Fibroblast of skin of back (primary cell): ENCODE measurements at regions not wholly inside any gene's neighbourhood (a gene's known extent, or its start where the extent isn't known, plus 50 kb on each side); places are given as distances from the start of the nearest gene placed in this dataset.
"Not testable (repeated sequence)": the region's sequence is repeated elsewhere in the genome, so short reads cannot be mapped to it uniquely, and the experiment has no call there.

Experiments used
- DNase-seq: peaks from one replicate; pipeline ENCODE4 v3.0.0-alpha.2; 2013

DNA sequence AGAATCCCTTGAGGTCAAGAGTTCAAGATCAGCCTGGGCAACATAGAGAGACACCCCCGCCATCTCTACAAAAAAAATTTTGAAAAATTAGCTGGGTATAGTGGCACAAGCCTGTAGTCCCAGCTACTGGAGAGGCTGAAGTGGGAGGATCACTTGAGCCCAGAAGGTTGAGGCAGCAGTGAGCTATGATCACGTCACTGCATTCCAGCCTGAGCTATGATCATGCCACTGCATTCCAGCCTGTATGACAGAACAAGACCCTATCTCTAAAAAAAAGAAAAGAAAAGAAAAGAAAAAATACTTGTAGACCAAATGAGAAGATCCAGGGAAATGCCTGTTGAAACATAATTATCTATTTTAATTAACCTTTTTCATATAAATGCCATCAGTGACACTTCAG lies 93.8 kb upstream of the MDM1 start:
- peak; percentile 94 for DNase-seq

DNA sequence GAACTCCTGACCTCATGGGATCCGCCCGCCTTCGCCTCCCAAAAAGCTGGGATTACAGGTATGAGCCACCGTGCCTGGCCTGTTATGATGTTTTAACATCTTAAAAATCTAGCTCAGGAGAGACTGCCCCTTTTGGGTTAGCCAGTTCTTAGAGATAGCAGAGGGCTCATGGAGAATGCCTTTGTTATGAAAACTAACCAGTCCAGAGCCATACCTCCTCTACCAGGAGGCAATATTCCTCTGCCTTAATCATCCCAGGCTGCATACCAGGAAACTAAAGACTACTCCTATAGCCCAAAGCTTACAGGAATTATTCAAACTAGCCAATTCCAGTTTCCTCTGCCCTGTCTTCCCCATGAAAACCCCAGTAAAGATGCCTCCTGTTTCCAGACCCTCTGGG lies 96.0 kb upstream of the MDM1 start:
- peak; percentile 63 for DNase-seq

GRCh38 chr12:68428724-68429501 lies 96.8 kb upstream of the MDM1 start:
- peak; percentile 76 for DNase-seq

DNA sequence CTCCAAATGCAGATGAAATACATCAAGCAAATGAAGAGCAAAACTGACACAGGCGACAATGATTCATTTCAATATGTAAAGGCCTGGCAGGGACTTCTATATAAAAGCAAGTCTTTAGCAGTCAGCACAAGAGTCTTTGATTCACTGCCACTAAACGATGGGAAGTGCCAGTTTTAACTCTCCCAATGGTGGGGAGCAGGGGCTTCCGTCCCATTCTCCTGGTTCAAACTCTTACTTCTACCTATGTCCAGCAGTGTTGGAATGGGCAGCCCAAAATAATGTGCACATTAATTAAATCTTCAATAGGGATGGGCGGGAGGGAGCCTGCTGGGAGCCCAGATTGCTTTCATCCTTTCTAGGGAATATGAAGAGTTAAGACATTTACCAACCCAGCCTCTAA lies 97.5 kb upstream of the MDM1 start:
- DNase-seq, result no peak

GRCh38 chr12:68431786-68432185 lies 99.6 kb upstream of the MDM1 start:
- no peak for DNase-seq

DNA sequence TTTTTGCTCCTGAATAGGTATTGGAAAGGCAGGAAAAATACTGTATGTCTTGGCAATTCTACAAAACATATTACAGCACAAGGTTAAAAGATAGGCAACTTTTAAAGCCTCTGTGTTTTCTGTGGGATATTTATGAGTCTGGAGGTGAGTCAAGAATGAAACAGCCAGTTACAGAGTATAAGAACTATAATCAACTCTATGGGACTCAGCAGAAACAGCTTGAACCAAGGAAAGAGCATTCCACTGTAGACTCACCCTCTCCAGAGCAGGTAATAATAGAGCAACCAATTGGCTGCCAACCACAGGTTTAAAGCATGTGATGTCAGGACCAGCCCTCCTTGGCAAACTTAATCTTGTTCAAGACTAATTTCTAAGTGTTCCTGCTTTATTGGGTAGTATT lies 100.5 kb upstream of the MDM1 start:
- no peak for DNase-seq

- no peak for DNase-seq
These were observed 102.5 kb upstream of the MDM1 start for GRCh38 chr12:68434391-68435298.

DNA sequence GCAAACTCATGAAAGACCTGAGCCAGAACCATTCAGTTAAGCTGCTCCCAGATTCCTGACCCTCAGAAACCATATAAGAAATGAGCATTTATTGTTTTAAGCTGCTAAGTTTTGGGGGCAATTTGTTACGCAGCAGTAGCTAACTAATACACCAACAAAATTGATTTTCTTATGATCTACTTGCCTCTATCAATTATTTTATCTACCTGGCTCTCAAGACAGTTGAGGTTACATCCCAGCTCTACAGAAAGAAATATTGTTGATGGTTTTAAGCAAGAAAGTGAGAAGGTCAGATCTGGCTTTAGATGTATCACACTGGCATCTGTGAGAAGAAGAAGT lies 103.1 kb upstream of the MDM1 start:
- DNase-seq, result no peak

DNA sequence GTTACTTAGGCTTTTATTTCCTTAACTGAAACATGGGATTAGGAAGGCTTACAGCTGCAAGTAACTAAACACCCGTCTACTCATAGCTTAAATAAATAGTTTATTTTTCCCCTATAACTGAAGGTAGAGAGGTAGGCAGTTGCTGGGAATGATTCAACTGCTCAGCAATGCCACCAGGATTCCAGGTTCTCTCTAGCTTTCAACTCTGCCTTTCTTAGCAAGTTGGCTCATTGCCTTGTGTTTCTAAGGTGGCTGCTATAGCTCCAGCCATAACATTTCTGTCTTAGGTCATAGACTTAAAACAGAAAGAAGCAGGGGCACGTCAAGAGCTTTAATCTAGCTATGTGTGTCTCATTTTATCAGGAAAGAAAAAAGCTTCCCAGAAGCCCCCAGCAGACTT lies 103.7 kb upstream of the MDM1 start:
- no peak for DNase-seq

DNA sequence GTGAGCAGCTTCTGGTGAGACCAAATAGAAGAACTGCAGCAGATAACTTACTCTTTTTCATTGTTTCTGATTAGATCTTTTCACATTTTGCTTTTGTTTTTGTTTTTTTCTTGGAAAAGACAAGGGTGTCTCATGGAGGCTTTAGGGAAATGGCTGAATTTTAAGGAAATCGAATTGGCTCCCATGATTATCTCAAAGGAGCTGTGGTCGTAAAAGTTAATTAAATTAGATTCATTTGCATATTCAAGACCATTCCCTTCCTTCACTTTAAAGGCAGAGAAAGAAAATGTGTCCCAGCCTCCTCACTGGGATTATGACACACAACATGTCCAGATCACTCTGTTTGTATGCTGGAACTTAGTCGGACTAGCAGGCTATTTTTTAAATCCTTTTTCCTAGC lies 106.4 kb upstream of the MDM1 start:
- no peak for DNase-seq

DNA sequence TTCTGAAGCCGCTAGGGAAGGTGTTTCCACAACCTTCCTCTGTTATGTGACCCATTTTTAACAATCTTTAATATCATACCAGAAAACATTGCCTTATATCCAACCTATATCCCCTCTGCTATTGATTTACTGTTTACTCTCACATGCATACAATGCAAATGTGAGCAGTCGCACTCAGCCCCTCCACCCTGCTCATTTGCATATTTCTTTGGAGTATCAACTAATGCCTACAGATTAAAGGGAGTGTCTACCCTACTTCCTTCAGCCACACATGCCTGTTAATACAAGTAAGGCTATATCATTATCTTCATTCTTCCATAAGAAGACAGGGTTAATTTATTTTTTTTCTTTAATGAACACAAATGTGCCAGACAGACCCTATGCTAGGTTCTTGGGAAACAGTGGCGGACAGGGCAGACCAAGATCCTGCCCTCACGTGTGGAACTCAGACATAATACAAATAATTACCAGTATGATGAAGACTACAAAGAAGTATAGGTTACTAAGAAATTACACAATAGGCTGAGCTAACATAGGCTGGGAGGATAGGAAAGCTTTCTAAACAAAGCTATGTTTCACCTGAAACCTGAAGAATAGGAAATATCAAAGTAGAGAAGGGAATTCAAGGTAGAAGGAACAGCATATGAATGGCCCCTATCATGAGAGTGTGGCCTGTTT lies 107.3 kb upstream of the MDM1 start:
- DNase-seq, result no peak

DNA sequence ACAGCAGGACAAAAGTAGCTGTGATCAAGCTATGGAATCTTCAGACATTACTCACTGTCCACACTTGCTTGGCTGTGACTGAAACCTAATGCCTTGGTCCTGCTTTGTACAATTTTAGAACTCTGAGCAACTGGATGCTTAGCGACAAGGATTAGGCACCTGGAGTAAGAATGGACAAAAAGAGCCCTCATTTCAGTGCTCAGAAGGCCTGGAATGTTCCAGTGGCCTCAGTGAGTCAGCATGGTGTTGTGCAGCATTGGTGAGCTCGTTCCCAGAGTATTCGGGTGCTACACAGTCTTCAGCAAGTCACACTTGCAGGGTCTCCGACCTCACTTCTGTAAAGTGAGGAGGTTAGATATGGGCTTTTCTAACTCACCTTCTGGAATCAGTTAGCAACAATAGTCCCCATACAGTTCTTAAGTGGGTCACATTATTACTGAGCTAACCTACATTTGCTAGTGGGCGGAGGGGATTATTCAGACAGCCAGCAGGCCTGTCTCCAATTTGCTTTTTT lies 108.0 kb upstream of the MDM1 start:
- DNase-seq, result peak; percentile 80

- DNase-seq, result no peak
These were observed 109.0 kb upstream of the MDM1 start for GRCh38 chr12:68441167-68441566.

DNA sequence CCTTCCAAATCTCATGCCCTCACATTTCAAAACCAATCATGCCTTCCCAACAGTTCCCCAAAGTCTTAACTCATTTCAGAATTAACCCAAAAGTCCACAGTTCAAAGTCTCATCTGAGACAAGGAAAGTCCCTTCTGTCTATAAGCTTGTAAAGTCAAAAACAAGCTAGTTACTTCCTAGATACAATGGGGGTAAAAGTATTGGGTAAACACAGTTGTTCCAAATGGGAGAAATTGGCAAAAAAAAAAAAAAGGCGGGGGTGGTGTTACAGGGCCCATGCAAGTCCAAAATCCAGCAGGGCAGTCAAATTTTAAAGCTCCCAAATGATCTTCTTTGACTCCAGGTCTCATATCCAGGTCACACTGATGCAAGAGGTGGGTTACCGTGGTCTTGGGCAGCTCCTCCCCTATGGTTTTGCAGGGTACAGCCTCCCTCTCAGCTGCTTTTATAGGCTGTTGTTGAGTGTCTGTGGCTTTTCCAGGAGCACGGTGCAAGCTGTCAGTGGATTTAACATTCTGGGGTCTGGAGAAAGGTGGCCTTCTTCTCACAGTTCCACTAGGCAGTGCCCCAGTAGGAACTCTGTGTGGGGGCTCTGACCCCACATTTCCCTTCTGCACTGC lies 110.3 kb upstream of the MDM1 start:
- not testable (repeated sequence) for DNase-seq

DNA sequence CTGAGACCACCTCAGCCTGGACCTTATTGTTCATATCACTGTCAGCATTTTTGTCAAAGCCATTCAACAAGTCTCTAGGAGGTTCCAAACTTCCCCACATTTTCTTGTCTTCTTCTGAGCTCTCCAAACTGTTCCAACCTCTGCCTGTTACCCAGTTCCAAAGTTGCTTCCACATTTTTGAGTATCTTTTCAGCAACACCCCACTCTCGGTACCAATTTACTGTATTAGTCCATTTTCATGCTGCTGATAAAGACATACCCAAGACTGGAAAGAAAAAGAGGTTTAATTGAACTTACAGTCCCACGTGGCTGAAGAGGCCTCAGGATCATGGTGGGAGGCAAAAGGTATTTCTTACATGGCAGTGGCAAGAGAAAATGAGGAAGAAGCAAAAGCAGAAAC lies 111.5 kb upstream of the MDM1 start:
- DNase-seq, result not testable (repeated sequence)

GRCh38 chr12:68445824-68446223 lies 113.7 kb upstream of the MDM1 start:
- no peak for DNase-seq

DNA sequence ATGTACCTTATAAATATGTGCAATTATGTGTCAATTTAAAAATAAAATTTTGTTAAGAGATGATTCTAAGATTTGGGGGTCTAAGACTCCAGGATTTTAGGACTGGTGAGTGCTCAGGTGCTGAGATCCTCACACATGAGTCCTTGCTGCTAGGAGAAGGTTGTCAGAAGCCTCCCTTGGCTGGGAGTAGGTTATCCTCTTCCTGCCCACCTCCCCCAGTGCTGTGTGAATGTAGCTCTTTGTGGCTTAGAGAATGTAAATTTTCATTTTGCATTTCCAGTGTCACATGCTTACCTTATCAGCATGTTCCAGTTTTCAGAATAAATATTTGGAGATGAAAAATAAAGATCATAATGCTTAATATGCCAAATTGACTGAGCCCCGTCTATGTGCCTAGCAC lies 114.2 kb upstream of the MDM1 start:
- no peak for DNase-seq

DNA sequence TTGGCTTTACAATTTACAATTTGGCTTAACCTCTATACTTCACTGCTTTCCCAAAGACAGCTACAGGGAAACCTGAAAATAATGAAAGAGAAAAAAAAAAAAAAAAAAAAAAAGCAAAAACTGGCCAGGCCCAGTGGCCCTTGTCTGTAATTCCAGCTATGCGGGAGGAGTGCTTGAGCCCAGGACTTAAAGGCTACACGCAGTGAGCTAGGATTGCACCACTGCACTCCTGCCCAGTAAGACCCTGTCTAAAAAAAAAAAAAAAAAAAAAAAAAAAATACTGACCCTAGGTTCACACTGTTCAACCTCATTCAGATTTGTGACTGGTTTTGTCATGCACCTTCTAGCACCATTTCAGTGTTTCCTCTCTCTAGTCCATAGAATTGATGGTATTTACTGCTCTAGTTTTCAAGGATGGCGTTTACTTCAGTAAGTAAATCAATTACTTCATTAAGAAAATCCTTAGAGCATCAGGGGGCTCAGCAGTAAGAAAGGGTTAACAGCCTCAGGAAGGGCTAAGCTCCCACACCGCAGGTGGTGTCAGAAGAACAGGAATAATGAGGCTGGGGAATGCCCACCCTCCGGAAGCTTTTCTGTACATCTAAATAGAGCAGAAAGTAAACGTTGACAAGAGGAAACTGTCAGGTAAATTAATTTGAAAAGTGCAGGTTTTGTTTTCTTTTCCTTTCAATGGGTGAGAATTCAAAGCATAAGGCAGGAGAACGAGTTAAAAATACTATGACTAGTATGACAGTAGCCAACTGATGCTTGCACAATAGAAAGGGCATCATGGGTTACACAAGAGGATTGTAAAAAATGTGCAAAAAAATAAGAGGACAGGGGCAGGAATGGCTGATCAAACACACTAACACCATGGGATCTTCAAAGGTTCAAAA lies 115.0 kb upstream of the MDM1 start:
- DNase-seq, result no peak

DNA sequence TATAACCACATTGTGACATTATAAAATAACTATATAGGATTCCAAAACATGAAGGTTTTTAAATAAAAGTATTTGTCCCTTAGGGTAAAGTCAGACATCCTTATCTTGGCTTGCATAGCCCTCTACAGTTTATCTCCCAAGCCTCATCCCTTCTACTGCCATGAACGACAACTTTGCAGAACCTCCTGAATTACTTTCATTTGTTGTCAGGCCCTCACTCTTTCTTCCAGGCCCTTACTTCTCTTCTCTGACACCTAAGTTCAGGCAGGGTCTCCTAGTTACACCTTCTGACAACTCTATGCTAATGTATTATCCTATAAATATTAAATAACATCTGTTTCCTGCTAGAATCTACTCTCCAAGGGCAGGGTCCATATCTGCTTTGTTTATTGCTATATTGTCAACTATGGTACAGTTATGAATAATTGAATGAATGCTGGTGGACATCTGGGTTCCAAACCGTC lies 115.7 kb upstream of the MDM1 start:
- DNase-seq, result no peak

- no peak for DNase-seq
These were observed 117.0 kb upstream of the MDM1 start for GRCh38 chr12:68449196-68449595.

DNA sequence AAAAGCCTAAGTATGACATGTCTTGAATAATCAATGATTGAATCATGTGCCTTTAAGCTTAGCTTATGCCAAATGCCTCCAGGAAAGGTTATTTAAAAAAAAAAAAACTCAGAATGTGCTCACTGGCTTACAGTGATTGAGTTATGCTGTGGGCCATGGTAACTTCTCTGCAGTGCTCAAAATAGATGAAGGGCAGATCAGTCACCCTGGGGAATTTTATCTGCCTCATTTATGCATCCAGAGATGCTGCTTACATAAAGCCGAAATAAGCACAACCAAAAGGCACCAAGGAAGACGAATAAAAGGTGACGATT lies 118.7 kb upstream of the MDM1 start:
- no peak for DNase-seq
